BLaER1 (cell line): ENCODE measurements at regions not wholly inside any gene's neighbourhood (a gene's known extent, or its start where the extent isn't known, plus 50 kb on each side); places are given as distances from the start of the nearest gene placed in this dataset.

Source experiments
- H3K27ac ChIP-seq: shearing (Covaris generic); formaldehyde crosslinking; 2 replicates; pipeline ENCODE4 v1.8.1; 2022
- H3K27me3 ChIP-seq: shearing (Covaris generic); formaldehyde crosslinking; 2 replicates; pipeline ENCODE4 v1.8.1; 2022
- H3K36me3 ChIP-seq: shearing (Covaris generic); formaldehyde crosslinking; 2 replicates; pipeline ENCODE4 v1.8.1; 2022
- H3K4me1 ChIP-seq: shearing (Covaris generic); formaldehyde crosslinking; 2 replicates; pipeline ENCODE4 v1.8.1; 2022
- H3K4me2 ChIP-seq: shearing (Covaris generic); formaldehyde crosslinking; 2 replicates; pipeline ENCODE4 v1.8.1; 2022
- H3K4me3 ChIP-seq: shearing (Covaris generic); formaldehyde crosslinking; 2 replicates; pipeline ENCODE4 v1.8.1; 2022
- H3K9ac ChIP-seq: shearing (Covaris generic); formaldehyde crosslinking; 2 replicates; pipeline ENCODE4 v1.8.1; 2022
- H3K9me3 ChIP-seq: shearing (Covaris generic); formaldehyde crosslinking; 2 replicates; pipeline ENCODE4 v1.8.1; 2022
- H4K20me1 ChIP-seq: shearing (Covaris generic); formaldehyde crosslinking; 2 replicates; pipeline ENCODE4 v1.8.1; 2022
- Cebpa-rat ChIP-seq: shearing (Covaris generic); IDR thresholded peaks from 2 replicates; pipeline ENCODE4 v1.8.1; 2022

DNA sequence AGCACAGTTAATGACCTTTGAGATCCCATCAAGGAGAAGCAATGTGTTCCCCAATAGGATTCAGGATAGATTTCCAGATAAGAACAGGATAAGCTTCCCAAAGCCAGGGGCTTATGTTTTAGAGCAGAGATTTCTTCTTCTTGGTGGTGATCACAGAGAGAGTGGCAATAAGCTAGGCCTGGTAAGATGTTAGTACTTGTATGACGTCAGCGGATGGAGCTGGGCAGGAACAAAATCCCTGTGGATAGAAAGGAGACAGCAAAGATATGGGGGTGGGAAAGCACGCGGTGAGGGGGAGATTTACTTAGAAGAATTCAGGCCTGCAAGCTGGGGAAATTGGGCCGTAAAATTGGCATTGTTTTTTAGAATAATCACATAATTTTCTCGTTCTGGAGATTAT lies 323.0 kb downstream of the MTX2 start:
- Histone ChIP-seq H3K4me1 (no peaks in the 10 kb centered on the region), H3K27ac (no peak overlapping the region), H3K4me2 (no peak overlapping the region), H4K20me1 (no peaks in the 10 kb centered on the region), H3K9ac (no peak overlapping the region), H3K9me3 (no peaks in the 10 kb centered on the region), H3K4me3 (no peak overlapping the region), H3K36me3 (no peaks in the 10 kb centered on the region), H3K27me3 (no peaks in the 10 kb centered on the region)
- no peak for TF ChIP-seq Cebpa-rat

- no peaks in the 10 kb centered on the region for H4K20me1 ChIP-seq
- no peaks in the 10 kb centered on the region for H3K4me1 ChIP-seq
- no peak overlapping the region for H3K4me2 ChIP-seq
- no peak overlapping the region for H3K4me3 ChIP-seq
- TF ChIP-seq Cebpa-rat, result no peak
- no peak overlapping the region for H3K27ac ChIP-seq
- H3K9ac ChIP-seq, result no peak overlapping the region
- H3K36me3 ChIP-seq, result no peaks in the 10 kb centered on the region
- no peaks in the 10 kb centered on the region for H3K9me3 ChIP-seq
- H3K27me3 ChIP-seq, result no peaks in the 10 kb centered on the region
These were observed 326.7 kb downstream of the MTX2 start for GRCh38 chr2:176595986-176596385.

DNA sequence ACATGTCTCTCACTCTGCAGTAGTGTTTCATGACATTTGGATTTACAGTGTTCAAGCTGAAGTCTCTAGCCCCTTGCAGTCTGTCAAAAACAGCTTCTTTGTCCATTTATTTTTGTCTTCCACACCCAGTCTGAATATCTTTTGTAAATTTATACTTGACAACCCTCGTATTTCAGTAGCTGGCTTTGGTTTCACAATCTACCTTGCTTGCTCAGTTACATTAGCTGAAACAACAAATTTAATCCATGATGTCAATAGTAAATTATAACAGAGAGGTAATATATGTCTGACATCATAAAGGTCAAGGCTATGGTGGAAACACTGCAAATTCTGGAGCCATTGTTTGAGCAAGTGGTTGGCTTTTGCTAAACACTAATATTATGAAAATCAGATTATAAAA lies 328.7 kb downstream of the MTX2 start:
- no peak for TF ChIP-seq Cebpa-rat
- H4K20me1 ChIP-seq, result no peaks in the 10 kb centered on the region
- no peak overlapping the region for H3K4me3 ChIP-seq
- H3K36me3 ChIP-seq, result no peaks in the 10 kb centered on the region
- no peak overlapping the region for H3K9ac ChIP-seq
- H3K27ac ChIP-seq, result no peak overlapping the region
- no peaks in the 10 kb centered on the region for H3K9me3 ChIP-seq
- H3K4me1 ChIP-seq, result no peaks in the 10 kb centered on the region
- no peak overlapping the region for H3K4me2 ChIP-seq
- H3K27me3 ChIP-seq, result no peaks in the 10 kb centered on the region

GRCh38 chr2:176598351-176598750 lies 329.1 kb downstream of the MTX2 start:
- no peaks in the 10 kb centered on the region for H3K36me3 ChIP-seq
- H3K9me3 ChIP-seq, result no peaks in the 10 kb centered on the region
- no peak overlapping the region for H3K9ac ChIP-seq
- no peak overlapping the region for H3K4me2 ChIP-seq
- no peak overlapping the region for H3K27ac ChIP-seq
- TF ChIP-seq Cebpa-rat, result no peak
- H3K27me3 ChIP-seq, result no peaks in the 10 kb centered on the region
- H3K4me1 ChIP-seq, result no peaks in the 10 kb centered on the region
- H3K4me3 ChIP-seq, result no peak overlapping the region
- H4K20me1 ChIP-seq, result no peaks in the 10 kb centered on the region

DNA sequence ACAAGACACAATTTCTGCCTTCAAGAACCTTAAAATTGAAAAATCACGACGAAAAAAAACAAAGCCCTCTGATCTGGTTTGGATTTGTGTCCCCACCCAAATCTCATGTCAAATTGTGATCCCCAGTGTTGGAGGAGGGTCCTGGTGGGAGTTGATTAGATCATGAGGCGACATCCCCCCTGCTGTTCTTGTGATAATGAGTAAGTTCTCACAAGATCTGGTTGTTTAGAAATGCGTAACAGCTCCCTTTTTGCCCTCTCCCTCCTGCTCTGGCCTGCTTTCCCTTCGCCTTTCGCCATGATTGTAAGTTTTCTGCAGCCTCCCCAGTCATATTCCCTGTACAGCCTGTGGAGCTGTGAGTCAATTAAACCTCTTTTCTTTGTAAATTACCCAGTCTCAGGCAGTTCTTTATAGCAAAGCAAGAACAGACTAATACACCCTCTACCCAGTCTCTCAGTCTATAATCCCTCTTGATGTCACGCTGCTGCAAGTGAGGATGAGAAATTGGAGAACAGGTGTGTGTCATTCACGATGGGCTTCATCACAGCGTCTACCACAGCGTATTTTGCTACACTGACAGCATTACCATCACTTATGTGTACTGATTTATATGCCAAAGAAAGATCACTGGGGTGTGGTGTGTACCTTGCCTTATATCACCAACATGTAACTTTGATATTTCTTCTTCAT lies 330.7 kb downstream of the MTX2 start:
- Histone ChIP-seq H3K27me3 (no peaks in the 10 kb centered on the region), H3K4me3 (no peak overlapping the region), H3K27ac (no peak overlapping the region), H3K9me3 (no peaks in the 10 kb centered on the region), H4K20me1 (no peaks in the 10 kb centered on the region), H3K9ac (no peak overlapping the region), H3K4me2 (no peak overlapping the region), H3K36me3 (no peaks in the 10 kb centered on the region), H3K4me1 (no peaks in the 10 kb centered on the region)
- no peak for TF ChIP-seq Cebpa-rat

DNA sequence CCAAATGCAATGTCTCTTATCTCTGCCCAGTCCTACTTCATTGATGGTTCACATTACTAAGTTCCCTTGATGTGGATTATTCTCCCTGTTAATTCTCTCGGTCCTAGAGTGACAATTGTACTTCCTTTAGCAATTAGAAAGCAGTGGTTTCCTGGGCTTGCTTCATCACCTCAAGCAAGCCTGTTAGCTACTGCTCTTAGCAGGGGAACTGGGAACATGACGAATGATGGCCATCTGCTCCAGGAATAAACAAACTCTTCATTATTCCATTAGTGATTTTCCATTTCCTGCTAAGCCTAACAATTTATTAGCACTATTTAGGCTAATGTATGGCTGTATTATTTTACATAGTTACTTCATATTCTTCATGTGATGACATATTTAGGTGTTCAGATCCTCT lies 331.8 kb downstream of the MTX2 start:
- no peaks in the 10 kb centered on the region for H3K4me1 ChIP-seq

GRCh38 chr2:176612036-176612435 lies 342.8 kb downstream of the MTX2 start:
- Histone ChIP-seq H3K4me2 (no peak overlapping the region), H3K27me3 (no peaks in the 10 kb centered on the region), H3K4me1 (no peaks in the 10 kb centered on the region), H3K9me3 (no peaks in the 10 kb centered on the region), H3K27ac (no peak overlapping the region), H4K20me1 (no peaks in the 10 kb centered on the region), H3K4me3 (no peak overlapping the region), H3K9ac (no peak overlapping the region), H3K36me3 (no peaks in the 10 kb centered on the region)
- no peak for TF ChIP-seq Cebpa-rat

More for the DNA sequence above, 331.8 kb downstream of the MTX2 start:
- H3K4me2 ChIP-seq, result no peak overlapping the region
- no peak overlapping the region for H3K4me3 ChIP-seq
- TF ChIP-seq Cebpa-rat, result no peak
- no peak overlapping the region for H3K27ac ChIP-seq
- no peaks in the 10 kb centered on the region for H3K9me3 ChIP-seq
- H4K20me1 ChIP-seq, result no peaks in the 10 kb centered on the region
- H3K27me3 ChIP-seq, result no peaks in the 10 kb centered on the region
- no peaks in the 10 kb centered on the region for H3K36me3 ChIP-seq
- no peak overlapping the region for H3K9ac ChIP-seq

- no peaks in the 10 kb centered on the region for H3K9me3 ChIP-seq
- no peak overlapping the region for H3K27ac ChIP-seq
- H3K4me1 ChIP-seq, result no peaks in the 10 kb centered on the region
- H3K4me3 ChIP-seq, result no peak overlapping the region
- no peaks in the 10 kb centered on the region for H3K27me3 ChIP-seq
- no peaks in the 10 kb centered on the region for H4K20me1 ChIP-seq
- H3K36me3 ChIP-seq, result no peaks in the 10 kb centered on the region
- no peak overlapping the region for H3K4me2 ChIP-seq
- H3K9ac ChIP-seq, result no peak overlapping the region
- no peak for TF ChIP-seq Cebpa-rat
These were observed 343.5 kb downstream of the MTX2 start for GRCh38 chr2:176612736-176613135.

GRCh38 chr2:176613323-176613987 lies 344.2 kb downstream of the MTX2 start:
- H3K4me2 ChIP-seq, result no peak overlapping the region
- H4K20me1 ChIP-seq, result no peaks in the 10 kb centered on the region
- H3K36me3 ChIP-seq, result no peaks in the 10 kb centered on the region
- H3K27ac ChIP-seq, result no peak overlapping the region
- no peak overlapping the region for H3K4me3 ChIP-seq
- no peak for TF ChIP-seq Cebpa-rat
- no peaks in the 10 kb centered on the region for H3K9me3 ChIP-seq
- H3K27me3 ChIP-seq, result no peaks in the 10 kb centered on the region
- no peaks in the 10 kb centered on the region for H3K4me1 ChIP-seq
- no peak overlapping the region for H3K9ac ChIP-seq

- Histone ChIP-seq H3K4me1 (no peaks in the 10 kb centered on the region), H3K9me3 (no peaks in the 10 kb centered on the region), H3K36me3 (no peaks in the 10 kb centered on the region), H4K20me1 (no peaks in the 10 kb centered on the region), H3K27ac (no peak overlapping the region), H3K4me2 (no peak overlapping the region), H3K27me3 (no peaks in the 10 kb centered on the region), H3K9ac (no peak overlapping the region), H3K4me3 (no peak overlapping the region)
- TF ChIP-seq Cebpa-rat, result no peak
These were observed 344.8 kb downstream of the MTX2 start for GRCh38 chr2:176614049-176614448.
